ENCODE measurements at regions not wholly inside any gene's neighbourhood (a gene's known extent, or its start where the extent isn't known, plus 50 kb on each side); places are given as distances from the start of the nearest gene placed in this dataset.

DNA sequence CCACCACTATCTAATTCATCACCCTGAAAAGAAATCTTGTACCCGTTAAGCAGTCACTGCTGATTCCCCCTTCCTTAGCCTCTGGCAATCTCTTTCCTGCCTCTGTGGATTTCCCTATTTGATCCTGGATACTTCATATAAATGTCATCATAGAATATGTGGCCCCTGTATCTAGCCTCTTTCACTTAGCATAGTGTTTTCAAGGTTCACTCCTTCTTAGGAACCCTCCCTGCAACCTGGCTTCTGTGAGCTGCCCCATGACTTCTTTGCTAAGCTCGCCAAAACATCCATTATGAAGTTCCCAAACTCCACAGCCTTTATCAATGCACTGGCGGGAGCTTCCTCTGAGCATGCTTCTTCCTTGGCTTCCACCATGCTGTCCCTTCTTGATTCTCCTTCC is 70.8 kb upstream of the PDZD8 start:
- TF ChIP-seq, protein P1, sequence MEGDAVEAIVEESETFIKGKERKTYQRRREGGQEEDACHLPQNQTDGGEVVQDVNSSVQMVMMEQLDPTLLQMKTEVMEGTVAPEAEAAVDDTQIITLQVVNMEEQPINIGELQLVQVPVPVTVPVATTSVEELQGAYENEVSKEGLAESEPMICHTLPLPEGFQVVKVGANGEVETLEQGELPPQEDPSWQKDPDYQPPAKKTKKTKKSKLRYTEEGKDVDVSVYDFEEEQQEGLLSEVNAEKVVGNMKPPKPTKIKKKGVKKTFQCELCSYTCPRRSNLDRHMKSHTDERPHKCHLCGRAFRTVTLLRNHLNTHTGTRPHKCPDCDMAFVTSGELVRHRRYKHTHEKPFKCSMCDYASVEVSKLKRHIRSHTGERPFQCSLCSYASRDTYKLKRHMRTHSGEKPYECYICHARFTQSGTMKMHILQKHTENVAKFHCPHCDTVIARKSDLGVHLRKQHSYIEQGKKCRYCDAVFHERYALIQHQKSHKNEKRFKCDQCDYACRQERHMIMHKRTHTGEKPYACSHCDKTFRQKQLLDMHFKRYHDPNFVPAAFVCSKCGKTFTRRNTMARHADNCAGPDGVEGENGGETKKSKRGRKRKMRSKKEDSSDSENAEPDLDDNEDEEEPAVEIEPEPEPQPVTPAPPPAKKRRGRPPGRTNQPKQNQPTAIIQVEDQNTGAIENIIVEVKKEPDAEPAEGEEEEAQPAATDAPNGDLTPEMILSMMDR (IDR thresholded peaks at IDR 0.05) = no peak
- TF ChIP-seq POLR2A (IDR thresholded peaks at IDR 0.05) (no peak), POLR2AphosphoS5 (IDR thresholded peaks at IDR 0.05; ENCODE audit: insufficient read depth in 1 of 2, low read depth in 1 of 2) (no peak)
